Femur (tissue), 1 donor: ENCODE measurements at regions not wholly inside any gene's neighbourhood (a gene's known extent, or its start where the extent isn't known, plus 50 kb on each side); places are given as distances from the start of the nearest gene placed in this dataset.

Experiments used
- DNase-seq: peaks from one replicate; pipeline ENCODE4 v3.0.0-alpha.2; 2017

DNA sequence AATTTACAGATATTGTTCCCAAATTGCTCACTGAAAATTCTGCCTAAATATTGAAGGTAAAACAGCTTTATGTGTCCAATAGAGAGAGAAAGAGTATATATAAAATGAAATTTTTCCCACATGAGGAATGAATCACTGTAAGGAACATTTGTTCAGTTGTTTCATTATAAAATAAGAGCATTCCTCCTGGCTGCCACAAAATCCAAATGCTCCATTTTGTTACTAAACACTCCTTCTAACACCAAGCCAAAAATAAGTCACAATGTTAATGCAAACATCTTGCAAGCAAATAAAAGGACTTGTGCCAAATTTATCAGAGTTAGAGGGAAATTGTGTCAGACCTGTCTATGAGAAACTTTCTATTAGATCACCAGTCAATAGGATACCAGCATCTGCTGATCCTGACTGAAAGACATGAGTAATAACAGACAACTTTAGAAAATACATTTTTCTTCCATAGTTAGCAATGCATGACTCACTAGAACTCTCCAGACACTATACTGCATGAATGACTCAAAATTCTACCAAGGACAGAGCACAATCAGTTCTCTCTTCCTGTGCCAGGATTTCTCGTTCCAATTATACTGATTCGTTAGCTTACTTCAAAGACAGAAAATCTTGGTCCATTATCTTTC lies 83.5 kb upstream of the FNDC3A start:
- no peak for DNase-seq

DNA sequence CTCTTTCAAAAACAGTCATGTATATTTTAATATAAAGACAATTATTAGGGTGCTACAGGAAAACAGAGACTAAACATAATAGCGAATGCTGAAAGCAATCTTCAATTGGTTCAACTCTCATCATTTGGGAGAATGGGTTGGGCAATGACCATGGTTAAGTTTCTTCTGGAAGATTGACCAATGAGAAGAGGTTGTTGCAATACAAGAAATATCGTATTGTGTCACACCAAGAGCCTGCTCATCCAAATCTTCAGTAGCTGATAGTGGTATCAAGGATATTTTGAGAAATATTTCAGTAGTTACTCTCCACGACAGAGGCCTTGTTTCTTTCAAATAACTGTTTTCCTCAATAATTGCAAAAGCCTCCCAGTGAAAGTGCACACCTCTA lies 83.0 kb upstream of the FNDC3A start:
- no peak for DNase-seq

DNA sequence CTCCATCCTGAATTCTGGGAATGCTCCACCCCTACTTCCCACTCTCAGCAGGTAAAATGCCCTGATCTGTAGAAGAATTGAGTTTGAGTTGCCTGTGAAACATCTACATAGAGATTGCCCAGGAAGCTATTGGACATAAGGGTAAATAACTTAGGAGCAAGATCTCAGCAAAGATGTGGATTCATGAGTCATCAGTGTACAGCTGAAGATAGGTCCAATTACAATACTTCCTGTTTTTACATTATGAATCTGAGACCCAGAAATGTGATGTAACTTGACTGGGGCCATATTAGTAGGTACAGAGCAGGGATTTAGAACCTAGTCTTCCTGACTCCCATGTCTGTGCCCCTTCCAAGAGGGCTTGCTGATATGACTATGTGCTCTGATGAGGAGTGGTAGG lies 79.4 kb upstream of the FNDC3A start:
- no peak for DNase-seq

DNA sequence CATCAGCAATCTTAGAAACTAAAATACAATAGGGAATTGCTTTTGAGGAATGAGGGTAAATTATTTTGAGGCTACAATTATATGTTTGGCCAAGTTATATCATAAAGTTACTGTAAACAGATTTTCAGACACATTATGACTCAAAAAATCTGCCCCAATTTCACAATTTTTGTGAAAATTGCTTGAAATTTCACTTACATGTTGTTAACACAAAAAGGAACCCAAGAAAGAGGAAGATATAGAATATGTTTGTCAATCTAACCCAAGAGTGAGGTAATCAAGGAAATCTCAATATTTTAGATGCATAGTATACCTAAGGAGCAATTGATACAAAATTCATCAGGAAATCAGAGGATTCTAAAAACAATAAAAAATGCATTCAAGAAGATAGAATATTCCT lies 73.9 kb upstream of the FNDC3A start:
- no peak for DNase-seq

DNA sequence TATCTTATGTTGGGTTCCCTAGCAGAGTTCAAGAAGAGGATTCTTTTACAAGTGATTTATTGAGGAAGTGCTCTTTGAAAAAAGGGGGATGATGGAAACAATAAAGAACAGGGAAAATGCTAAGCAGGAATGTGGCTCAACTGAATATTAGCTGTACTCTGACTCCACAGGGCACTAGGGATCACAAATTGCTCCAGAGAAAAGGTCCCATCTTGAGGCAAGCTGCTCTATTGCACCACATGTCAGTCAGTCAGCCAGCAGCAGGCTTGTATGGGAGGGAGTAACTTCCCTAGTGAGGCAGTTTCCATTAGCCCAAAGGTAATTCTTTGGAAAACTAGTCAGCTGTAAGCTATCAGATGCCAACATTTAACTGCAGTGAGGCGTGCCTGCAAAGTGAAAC lies 73.3 kb upstream of the FNDC3A start:
- DNase-seq, result no peak

DNA sequence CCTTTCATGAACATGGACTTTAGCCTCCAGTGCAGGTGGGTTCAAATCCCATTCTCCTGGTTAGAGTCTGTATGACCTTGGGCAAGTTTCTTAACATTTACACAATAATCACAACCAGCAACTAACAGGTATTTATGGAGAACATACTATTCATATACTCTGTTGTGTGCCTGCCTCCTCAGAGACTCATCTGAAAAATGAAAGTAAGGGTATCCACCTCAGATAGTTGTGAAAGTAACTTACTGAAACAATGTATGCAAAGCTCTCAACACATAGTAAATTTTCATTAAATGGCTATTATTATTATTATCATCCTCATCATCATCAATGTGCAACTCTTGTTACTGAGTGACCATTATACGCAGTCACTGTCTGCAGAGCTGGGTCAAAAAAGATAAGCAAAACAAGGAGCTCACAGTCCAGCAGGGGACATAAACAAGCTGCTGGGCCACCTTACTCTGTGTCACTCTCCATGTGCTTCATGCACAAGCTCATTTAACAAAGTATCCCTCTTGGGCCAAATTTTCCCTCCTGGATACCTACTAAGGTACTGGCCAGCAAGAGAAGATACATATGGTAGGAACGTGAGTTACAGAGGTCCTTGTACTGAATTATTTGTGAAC lies 70.9 kb upstream of the FNDC3A start:
- no peak for DNase-seq

DNA sequence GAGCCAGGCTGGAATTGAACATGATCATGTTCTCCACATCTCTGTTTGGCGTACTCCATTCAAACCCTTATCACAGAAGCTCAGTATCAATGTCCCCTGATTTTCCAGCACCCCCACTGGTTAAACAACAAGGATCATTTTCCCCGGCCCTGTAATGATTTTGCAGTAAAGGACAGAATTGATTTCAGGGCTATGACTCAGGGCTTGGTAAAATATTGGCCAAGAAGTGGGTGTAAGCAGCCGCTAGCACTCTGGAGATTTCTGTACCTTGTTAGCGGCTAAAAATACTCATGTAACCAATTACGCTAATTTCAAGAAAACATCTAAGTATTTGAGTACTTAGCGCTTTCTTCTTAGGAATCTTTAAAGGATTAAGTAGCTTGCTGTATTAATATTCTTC lies 69.5 kb upstream of the FNDC3A start:
- no peak for DNase-seq

DNA sequence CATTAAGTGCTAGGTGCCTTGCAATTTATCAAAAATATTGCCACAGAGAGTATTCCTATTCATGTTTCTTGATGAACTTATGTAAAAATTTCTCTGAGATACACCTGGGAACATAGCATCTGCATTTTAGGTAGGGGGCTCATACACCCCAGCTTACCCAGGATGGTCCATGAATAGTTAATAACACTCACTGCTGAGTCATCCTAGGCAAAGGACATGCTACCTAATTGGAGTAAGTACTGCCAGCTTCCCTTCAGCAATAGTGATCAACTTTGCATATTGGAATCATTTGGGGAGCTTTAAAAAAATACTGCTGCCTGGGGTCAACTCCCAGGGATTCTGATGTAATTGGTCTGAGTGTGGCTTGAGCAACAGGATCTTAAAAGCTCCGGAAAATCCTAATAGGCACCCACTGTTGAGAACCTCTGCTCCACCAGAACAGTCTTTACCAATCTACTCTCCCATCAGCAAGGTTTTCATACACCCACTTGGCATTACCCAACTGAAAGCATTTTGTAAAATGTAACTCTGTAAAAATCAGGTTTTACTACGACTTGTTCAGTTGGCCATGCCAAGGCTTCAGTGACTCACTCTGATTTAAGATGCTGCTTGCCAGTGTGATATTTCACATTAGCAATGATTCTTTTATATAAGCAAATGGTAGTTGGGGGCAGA lies 67.2 kb upstream of the FNDC3A start:
- no peak for DNase-seq

DNA sequence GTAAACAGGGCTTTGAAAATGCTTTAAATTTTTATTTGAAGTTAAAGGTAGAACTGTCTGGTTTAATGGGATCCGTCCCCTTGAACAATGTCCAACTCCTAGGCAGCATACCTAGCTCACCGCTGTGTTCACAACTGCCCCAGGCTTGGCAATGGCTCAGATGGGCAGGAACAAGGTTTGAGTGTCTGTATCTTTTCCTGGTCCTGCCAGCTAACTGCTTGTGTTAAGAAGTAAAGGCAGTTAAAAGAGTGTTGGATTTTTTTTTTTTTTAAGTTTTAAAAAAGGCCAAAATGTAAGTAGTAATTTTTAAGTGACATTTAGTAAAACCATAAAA lies 66.7 kb upstream of the FNDC3A start:
- no peak for DNase-seq

DNA sequence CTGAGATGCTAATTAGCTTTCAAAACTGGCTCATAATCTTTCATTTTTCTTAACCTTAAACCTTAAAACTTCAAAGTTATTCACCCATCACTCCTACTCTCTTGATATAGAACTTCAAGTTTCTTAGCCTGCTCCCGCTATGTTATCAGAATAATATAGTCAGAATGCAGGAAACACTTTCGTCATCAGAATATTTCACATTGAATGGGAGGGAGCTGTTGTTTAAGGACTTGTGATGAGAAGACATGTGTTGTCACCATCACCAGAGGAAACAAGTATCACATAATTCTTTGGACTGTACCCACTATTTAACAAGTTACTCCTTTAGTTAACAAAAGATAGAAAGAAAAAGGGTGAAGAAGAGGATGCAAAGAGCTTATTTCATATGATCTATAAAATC lies 65.0 kb upstream of the FNDC3A start:
- no peak for DNase-seq

DNA sequence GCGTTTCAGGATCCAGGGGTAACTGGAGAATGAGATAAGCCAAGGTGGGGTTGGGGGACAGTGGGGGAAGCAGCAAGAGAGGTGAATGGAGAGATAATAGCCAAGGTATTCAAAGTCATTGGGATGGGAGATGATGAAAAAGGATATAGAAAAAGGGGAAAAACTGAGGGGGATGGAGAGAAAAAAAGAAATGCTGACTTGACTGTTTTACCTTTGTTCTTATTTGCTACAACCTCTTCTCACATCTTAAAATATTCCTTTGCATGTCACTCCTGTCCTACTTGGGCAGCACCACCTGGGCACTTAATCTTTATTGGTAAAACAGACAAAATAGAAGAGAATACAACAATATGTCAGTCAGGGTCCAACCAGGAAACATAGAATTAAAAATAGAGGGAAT lies 56.0 kb upstream of the FNDC3A start:
- DNase-seq, result no peak

DNA sequence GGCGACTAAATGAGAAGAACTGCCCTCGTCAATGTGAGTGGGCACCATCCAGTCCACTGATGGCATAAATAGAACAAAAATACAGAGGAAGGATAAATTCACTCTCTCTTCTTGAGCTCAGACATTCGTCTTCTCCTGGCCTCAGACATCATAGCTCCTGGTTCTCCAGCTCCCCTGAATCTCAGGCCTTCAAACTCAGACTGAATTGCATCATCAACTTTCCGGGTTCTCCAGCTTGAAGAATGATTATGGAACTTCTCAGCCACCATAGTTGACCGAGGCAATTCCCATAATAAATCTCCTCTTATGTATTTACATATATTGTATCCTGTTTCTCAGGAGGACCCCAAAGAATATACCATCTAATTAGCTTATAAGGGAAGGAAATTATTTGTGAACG lies 55.0 kb upstream of the FNDC3A start:
- no peak for DNase-seq

DNA sequence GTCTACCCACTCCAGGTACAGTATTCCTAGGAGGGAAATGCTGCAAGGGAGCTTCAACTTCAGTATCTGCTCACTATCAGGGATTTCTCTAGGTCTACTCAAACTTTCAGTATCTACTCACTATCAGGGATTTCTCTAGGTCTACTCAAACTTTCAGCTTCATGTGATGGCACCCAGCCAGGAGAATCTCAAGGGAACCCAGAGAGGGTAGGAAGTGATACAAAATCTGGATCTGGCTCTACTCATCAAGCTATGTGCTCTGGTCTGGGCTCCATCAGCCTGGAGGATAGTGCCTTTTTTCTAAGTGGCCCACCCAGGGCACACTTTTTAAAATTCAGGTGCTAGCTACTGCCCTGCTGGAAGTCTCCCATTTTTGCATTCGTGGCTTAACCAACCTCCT lies 52.3 kb upstream of the FNDC3A start:
- no peak for DNase-seq

DNA sequence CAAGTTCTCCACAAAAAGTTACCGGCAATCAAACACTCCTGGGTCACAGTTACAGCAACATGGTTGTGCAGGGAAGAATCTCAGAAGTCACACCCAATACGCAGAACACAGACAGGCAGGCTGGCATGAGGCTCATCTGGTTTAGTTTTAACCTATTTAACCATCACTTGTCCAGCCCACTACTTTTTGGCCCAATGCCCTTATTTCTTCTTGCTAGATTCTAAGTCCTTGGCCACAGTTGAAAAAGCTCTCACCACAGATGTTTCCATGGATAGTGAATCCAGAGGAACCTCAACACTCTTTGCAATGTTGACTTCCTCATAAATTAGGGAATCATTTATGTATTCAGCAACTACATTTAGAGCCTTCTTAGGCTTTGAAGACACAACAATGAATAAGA lies 50.7 kb upstream of the FNDC3A start:
- DNase-seq, result no peak
